Heart left ventricle (tissue), 13 donors: ENCODE measurements at regions not wholly inside any gene's neighbourhood (a gene's known extent, or its start where the extent isn't known, plus 50 kb on each side); places are given as distances from the start of the nearest gene placed in this dataset.

Experiments
- POLR2A ChIP-seq, 2 donors: fragments of 450-650 bp; IDR thresholded peaks; one replicate each; pipeline ENCODE4 v1.6.1; 2017; ENCODE audit warnings: antibody characterized with exemption in 2 of 2, mild to moderate bottlenecking in 2 of 2, moderate library complexity in 2 of 2
- TF ChIP-seq, protein P1 (sequence below), 12 donors: fragments of 200-600 bp; sonication (generic) in 4 of 12; IDR thresholded peaks; one replicate each; pipeline versions ENCODE4 v1.5.0 to v1.8.0; 2018 to 2022; ENCODE audit warnings: antibody characterized with exemption in 12 of 12, mild to moderate bottlenecking in 5 of 12
- donor health status: ischemic (EF 13 %, LVEDD 7.1; RV severe dilation, severe dysfunction).
- donor health status: DM: no; HTN: yes; CAD: no.
- donor health status: DM: no; HTN: no; CAD: no.
- donor health status: ischemic (EF 25% LVEDD 6.9; RV normal size, moderate dysfunction).
- donor health status: ischemic (EF 25% LVEDD 5.7; RV mildly dilated, moderate dysfunction).
- donor health status: ischemic (EF 35%, LVEDD 5.7; RV mildly dilated, moderate dysfunction).
- donor health status: nonischemic (EF 11% LVEDD 7.7; RV severe dilation, severe dysfunction).
- donor health status: DM: yes; HTN: yes; CAD: no.
- donor health status: PGD.
- donor health status: ischemic (EF 29% LVEDD 5.4; RV normal size, mild dysfunction).
- donor health status: nonischemic (EF 23%, LVEDD 6.1; RV moderate dilation, normal function).

- TF ChIP-seq, protein P1, sequence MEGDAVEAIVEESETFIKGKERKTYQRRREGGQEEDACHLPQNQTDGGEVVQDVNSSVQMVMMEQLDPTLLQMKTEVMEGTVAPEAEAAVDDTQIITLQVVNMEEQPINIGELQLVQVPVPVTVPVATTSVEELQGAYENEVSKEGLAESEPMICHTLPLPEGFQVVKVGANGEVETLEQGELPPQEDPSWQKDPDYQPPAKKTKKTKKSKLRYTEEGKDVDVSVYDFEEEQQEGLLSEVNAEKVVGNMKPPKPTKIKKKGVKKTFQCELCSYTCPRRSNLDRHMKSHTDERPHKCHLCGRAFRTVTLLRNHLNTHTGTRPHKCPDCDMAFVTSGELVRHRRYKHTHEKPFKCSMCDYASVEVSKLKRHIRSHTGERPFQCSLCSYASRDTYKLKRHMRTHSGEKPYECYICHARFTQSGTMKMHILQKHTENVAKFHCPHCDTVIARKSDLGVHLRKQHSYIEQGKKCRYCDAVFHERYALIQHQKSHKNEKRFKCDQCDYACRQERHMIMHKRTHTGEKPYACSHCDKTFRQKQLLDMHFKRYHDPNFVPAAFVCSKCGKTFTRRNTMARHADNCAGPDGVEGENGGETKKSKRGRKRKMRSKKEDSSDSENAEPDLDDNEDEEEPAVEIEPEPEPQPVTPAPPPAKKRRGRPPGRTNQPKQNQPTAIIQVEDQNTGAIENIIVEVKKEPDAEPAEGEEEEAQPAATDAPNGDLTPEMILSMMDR (IDR thresholded peaks at IDR 0.05) = no peak
- TF ChIP-seq POLR2A (IDR thresholded peaks at IDR 0.05) = no peak
Observed at GRCh38 chr4:72663828-72664227, 94.8 kb upstream of the ADAMTS3 start.
